ENCODE measurements at regions not wholly inside any gene's neighbourhood (a gene's known extent, or its start where the extent isn't known, plus 50 kb on each side); places are given as distances from the start of the nearest gene placed in this dataset.

DNA sequence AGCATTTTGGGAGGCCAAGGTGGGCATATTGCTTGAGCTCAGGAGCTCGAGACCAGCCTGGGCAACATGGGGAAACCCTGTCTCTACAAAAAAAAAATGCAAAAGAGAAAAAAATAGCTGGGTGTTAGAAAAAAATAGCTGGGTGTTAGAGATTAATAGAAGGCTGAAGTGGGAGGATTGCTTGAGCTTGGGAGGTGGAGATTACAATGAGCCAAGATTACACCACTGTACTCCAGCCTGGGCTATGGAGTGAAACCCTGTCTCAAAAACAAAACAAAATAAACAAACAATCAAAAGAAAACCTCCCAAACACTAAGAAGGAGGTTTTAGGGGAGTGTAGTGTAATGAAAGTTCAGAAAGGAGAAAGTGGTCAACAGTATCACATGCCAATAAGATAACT, 202.1 kb downstream of the FLRT2 start:
- H3K4me1 Mint-ChIP-seq, result peaks cover 43% of the 10 kb centered on the region
- no peak for DNase-seq
- H3K4me1 ChIP-seq (ENCODE audit: control insufficient read depth, insufficient read depth, low read length), result no peaks in the 10 kb centered on the region
- H3K27ac Mint-ChIP-seq, result peak overlapping the region; percentile 93
- H3K36me3 ChIP-seq (ENCODE audit: control insufficient read depth, insufficient read depth, low read length), result peaks cover 31% of the 10 kb centered on the region
- no peak overlapping the region for H3K4me3 Mint-ChIP-seq
- H3K27me3 ChIP-seq (ENCODE audit: control insufficient read depth, insufficient read depth, low read length, poor library complexity, severe bottlenecking), result no peaks in the 10 kb centered on the region
- peak overlapping the region; percentile 67 for H3K4me3 ChIP-seq (ENCODE audit: low read length)
- 80% methylated on average over 1 of the region's 1 CpG; no CpG with 5 or more reads in 1 of the 2 experiments for WGBS, 2 experiments (ENCODE audit: insufficient coverage in 1 of 2, insufficient read length in 1 of 2)
- H3K9ac ChIP-seq (ENCODE audit: extremely low read depth, low read length, poor library complexity, severe bottlenecking), result peak overlapping the region; percentile 38
- TF ChIP-seq, protein P1, sequence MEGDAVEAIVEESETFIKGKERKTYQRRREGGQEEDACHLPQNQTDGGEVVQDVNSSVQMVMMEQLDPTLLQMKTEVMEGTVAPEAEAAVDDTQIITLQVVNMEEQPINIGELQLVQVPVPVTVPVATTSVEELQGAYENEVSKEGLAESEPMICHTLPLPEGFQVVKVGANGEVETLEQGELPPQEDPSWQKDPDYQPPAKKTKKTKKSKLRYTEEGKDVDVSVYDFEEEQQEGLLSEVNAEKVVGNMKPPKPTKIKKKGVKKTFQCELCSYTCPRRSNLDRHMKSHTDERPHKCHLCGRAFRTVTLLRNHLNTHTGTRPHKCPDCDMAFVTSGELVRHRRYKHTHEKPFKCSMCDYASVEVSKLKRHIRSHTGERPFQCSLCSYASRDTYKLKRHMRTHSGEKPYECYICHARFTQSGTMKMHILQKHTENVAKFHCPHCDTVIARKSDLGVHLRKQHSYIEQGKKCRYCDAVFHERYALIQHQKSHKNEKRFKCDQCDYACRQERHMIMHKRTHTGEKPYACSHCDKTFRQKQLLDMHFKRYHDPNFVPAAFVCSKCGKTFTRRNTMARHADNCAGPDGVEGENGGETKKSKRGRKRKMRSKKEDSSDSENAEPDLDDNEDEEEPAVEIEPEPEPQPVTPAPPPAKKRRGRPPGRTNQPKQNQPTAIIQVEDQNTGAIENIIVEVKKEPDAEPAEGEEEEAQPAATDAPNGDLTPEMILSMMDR (conservative IDR thresholded peaks at IDR 0.05), result no peak
- no peak overlapping the region for H3K27ac ChIP-seq (ENCODE audit: low read depth, low read length)
- H3K27me3 Mint-ChIP-seq (ENCODE audit: insufficient read depth), result no peaks in the 10 kb centered on the region
- H3K9me3 ChIP-seq (ENCODE audit: control insufficient read depth, low read length), result no peaks in the 10 kb centered on the region
- no peaks in the 10 kb centered on the region for H3K9me3 Mint-ChIP-seq
- peaks cover 41% of the 10 kb centered on the region for H3K36me3 Mint-ChIP-seq (ENCODE audit: low read depth)

DNA sequence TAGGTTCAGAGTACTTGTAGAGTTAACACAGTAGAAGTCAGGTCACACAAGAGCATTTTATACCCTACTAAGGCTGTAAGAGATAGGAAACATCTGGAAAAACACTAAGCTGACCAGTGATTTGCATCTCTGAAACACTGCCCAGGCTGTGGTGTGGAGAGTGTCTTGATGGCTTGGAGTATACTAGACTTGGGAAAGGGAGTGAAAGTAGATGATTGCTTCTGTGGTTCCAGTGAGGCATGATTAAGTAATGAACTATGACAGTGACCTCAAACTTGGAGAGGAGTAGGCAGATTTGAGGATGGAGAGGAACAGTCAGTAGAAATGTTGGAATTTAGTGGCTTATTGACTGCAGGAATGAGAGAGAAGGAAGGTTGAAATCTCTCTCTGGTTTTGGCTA, 201.2 kb downstream of the FLRT2 start:
- Histone ChIP-seq H3K4me1 (ENCODE audit: control insufficient read depth, insufficient read depth, low read length) (no peaks in the 10 kb centered on the region), H3K9ac (ENCODE audit: extremely low read depth, low read length, poor library complexity, severe bottlenecking) (no peak overlapping the region), H3K4me3 (ENCODE audit: low read length) (peak overlapping the region; percentile 67), H3K27me3 (ENCODE audit: control insufficient read depth, insufficient read depth, low read length, poor library complexity, severe bottlenecking) (no peaks in the 10 kb centered on the region), H3K27ac (ENCODE audit: low read depth, low read length) (no peak overlapping the region), H3K9me3 (ENCODE audit: control insufficient read depth, low read length) (no peaks in the 10 kb centered on the region), H3K36me3 (ENCODE audit: control insufficient read depth, insufficient read depth, low read length) (peaks cover 35% of the 10 kb centered on the region)
- Mint-ChIP-seq H3K9me3 (no peaks in the 10 kb centered on the region), H3K4me3 (no peak overlapping the region), H3K36me3 (ENCODE audit: low read depth) (peaks cover 46% of the 10 kb centered on the region), H3K4me1 (peaks cover 43% of the 10 kb centered on the region), H3K27ac (peak overlapping the region; percentile 93), H3K27me3 (ENCODE audit: insufficient read depth) (no peaks in the 10 kb centered on the region)
- no peak for DNase-seq
- TF ChIP-seq, protein P1 (conservative IDR thresholded peaks at IDR 0.05), result no peak

DNA sequence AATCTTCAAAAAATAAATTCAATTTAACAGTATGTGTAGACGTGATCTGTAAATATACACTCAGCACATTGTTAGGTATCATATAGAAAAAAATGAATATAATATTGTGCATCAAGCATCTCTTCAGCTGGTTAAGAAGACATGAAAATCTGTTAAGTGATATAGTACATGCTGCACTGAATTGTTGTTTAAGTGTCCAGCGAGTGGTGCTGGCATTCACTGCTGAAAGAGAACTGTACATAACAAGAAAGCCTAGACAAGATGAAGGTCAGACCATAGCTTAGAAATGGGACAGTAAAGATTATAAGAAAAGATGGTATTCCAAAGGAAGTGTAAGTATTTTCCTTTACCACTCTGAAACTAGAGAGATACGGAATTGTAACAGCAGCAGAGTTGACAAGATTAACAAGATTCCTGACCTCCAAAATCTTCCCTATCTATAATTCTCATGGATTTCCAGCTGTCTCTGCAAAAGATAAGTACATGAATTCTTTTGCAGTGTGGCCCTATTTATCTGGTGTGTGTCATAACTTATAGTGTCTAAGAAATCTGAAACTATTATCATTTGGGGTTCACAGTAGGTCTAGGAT, 198.6 kb downstream of the FLRT2 start:
- H3K4me3 ChIP-seq (ENCODE audit: low read length), result peak overlapping the region; percentile 48
- TF ChIP-seq, protein P1 (conservative IDR thresholded peaks at IDR 0.05), result no peak
- H3K9me3 Mint-ChIP-seq, result no peaks in the 10 kb centered on the region
- H3K27me3 Mint-ChIP-seq (ENCODE audit: insufficient read depth), result no peaks in the 10 kb centered on the region
- H3K36me3 Mint-ChIP-seq (ENCODE audit: low read depth), result peaks cover 64% of the 10 kb centered on the region
- no peak overlapping the region for H3K4me3 Mint-ChIP-seq
- no peak overlapping the region for H3K27ac ChIP-seq (ENCODE audit: low read depth, low read length)
- peaks cover 39% of the 10 kb centered on the region for H3K4me1 Mint-ChIP-seq
- no peaks in the 10 kb centered on the region for H3K4me1 ChIP-seq (ENCODE audit: control insufficient read depth, insufficient read depth, low read length)
- H3K9ac ChIP-seq (ENCODE audit: extremely low read depth, low read length, poor library complexity, severe bottlenecking), result no peak overlapping the region
- H3K27me3 ChIP-seq (ENCODE audit: control insufficient read depth, insufficient read depth, low read length, poor library complexity, severe bottlenecking), result no peaks in the 10 kb centered on the region
- no peak overlapping the region for H3K27ac Mint-ChIP-seq
- 95 to 100% methylated on average over 1 to 2 of the region's 3 CpGs for WGBS, 2 experiments (ENCODE audit: insufficient coverage in 1 of 2, insufficient read length in 1 of 2)
- no peaks in the 10 kb centered on the region for H3K9me3 ChIP-seq (ENCODE audit: control insufficient read depth, low read length)
- peaks cover 50% of the 10 kb centered on the region for H3K36me3 ChIP-seq (ENCODE audit: control insufficient read depth, insufficient read depth, low read length)
- DNase-seq, result no peak

Measured in endodermal cell (in vitro differentiated cells).